SK-MEL-5 (cell line): ENCODE measurements at regions not wholly inside any gene's neighbourhood (a gene's known extent, or its start where the extent isn't known, plus 50 kb on each side); places are given as distances from the start of the nearest gene placed in this dataset.

Experiments
- DNase-seq: peaks from one replicate; pipeline ENCODE4 v3.0.0-alpha.2; 2016; ENCODE audit warnings: low read depth, low spot score
- in situ Hi-C: cut with HindIII; loops from 2 replicates; pipeline ENCODE4 v1.10.0; 2016; ENCODE audit warnings: low sequenced_read_pairs, high pct_unique_total_duplicates, low pct_unique_long_range_greater_than_20kb

- no peak for DNase-seq
- in situ Hi-C loops: no loop called here
Observed at GRCh38 chr18:68445668-68446426, 269.1 kb downstream of the TMX3 start.

GRCh38 chr18:68445136-68445535, 269.8 kb downstream of the TMX3 start:
- DNase-seq: no peak
- in situ Hi-C loops: no loop called here

GRCh38 chr18:68441241-68441640, 273.7 kb downstream of the TMX3 start:
- DNase-seq: no peak
- in situ Hi-C loops: no loop called here

GRCh38 chr18:68440433-68440832, 274.5 kb downstream of the TMX3 start:
- no peak for DNase-seq
- in situ Hi-C loops: no loop called here

- in situ Hi-C loops: no loop called here
- no peak for DNase-seq
Observed at GRCh38 chr18:68439642-68440041, 275.3 kb downstream of the TMX3 start.

- no peak for DNase-seq
Observed at GRCh38 chr18:68438983-68439382, 275.9 kb downstream of the TMX3 start.

GRCh38 chr18:68438536-68438935, 276.4 kb downstream of the TMX3 start:
- DNase-seq: no peak
- in situ Hi-C loops: no loop called here

More at GRCh38 chr18:68438983-68439382, 275.9 kb downstream of the TMX3 start:
- in situ Hi-C loops: no loop called here

GRCh38 chr18:68436485-68436884, 278.4 kb downstream of the TMX3 start:
- DNase-seq: no peak
- in situ Hi-C loops: no loop called here

- no peak for DNase-seq
- in situ Hi-C loops: no loop called here
Observed at GRCh38 chr18:68435581-68435980, 279.3 kb downstream of the TMX3 start.

GRCh38 chr18:68431922-68432198, 283.0 kb downstream of the TMX3 start:
- DNase-seq: no peak
- in situ Hi-C loops: no loop called here

- in situ Hi-C loops: no loop called here
- DNase-seq: no peak
Observed at GRCh38 chr18:68431111-68431921, 283.6 kb downstream of the TMX3 start.

- in situ Hi-C loops: no loop called here
- no peak for DNase-seq
Observed at GRCh38 chr18:68429841-68430240, 285.1 kb downstream of the TMX3 start.

- in situ Hi-C loops: no loop called here
Observed at GRCh38 chr18:68429111-68429510, 285.8 kb downstream of the TMX3 start.

GRCh38 chr18:68428661-68429060, 286.2 kb downstream of the TMX3 start:
- in situ Hi-C loops: no loop called here
- no peak for DNase-seq

More at GRCh38 chr18:68429111-68429510, 285.8 kb downstream of the TMX3 start:
- DNase-seq: no peak

GRCh38 chr18:68427951-68428401, 286.9 kb downstream of the TMX3 start:
- no peak for DNase-seq
- in situ Hi-C loops: no loop called here

GRCh38 chr18:68426731-68427315, 288.1 kb downstream of the TMX3 start:
- no peak for DNase-seq
- in situ Hi-C loops: no loop called here

- in situ Hi-C loops: no loop called here
- no peak for DNase-seq
Observed at GRCh38 chr18:68418881-68419280, 296.0 kb downstream of the TMX3 start.

- in situ Hi-C loops: no loop called here
- no peak for DNase-seq
Observed at GRCh38 chr18:68418226-68418868, 296.6 kb downstream of the TMX3 start.
